Transverse colon (tissue), 4 donors: ENCODE measurements at regions not wholly inside any gene's neighbourhood (a gene's known extent, or its start where the extent isn't known, plus 50 kb on each side); places are given as distances from the start of the nearest gene placed in this dataset.

Source experiments
- DNase-seq: peaks from one replicate; pipeline ENCODE4 v3.0.0-alpha.2; 2019
- H3K27ac ChIP-seq, 4 donors: fragments of 200-600 bp; sonication (generic); 2 replicates each; pipeline ENCODE4 v1.5.1; 2016 to 2018; ENCODE audit warnings: inconsistent platforms in 4 of 4
- H3K27me3 ChIP-seq: fragments of 200-600 bp; sonication (generic); 2 replicates; pipeline ENCODE4 v1.5.1; 2017; ENCODE audit warnings: inconsistent platforms
- H3K36me3 ChIP-seq, 4 donors: fragments of 200-600 bp; sonication (generic); 2 replicates each; pipeline ENCODE4 v1.5.1; 2017 to 2019; ENCODE audit warnings: inconsistent platforms in 4 of 4
- H3K4me1 ChIP-seq, 4 donors: fragments of 200-600 bp; sonication (generic); 2 replicates each; pipeline ENCODE4 v1.5.1; 2017 to 2020; ENCODE audit warnings: inconsistent platforms in 4 of 4
- H3K4me3 ChIP-seq, 4 donors: fragments of 200-600 bp; sonication (generic); 1 replicate in 1 of 4; 2 replicates in 3 of 4; pipeline versions ENCODE4 v1.5.1 to v1.6.1; 2017 to 2019; ENCODE audit warnings: inconsistent platforms in 4 of 4
- H3K9me3 ChIP-seq, 2 donors: fragments of 200-600 bp; sonication (generic); 2 replicates each; pipeline ENCODE4 v1.5.1; 2017 to 2019; ENCODE audit warnings: inconsistent platforms in 2 of 2
- CTCF ChIP-seq, 5 experiments: fragments of 200-600 bp in 3 of 5; fragments of 450-650 bp in 2 of 5; sonication (generic) in 3 of 5; IDR thresholded peaks; 1 replicate in 2 of 5; 2 replicates in 3 of 5; pipeline ENCODE4 v1.5.1; 2016 to 2017; ENCODE audit warnings: antibody characterized with exemption in 5 of 5, inconsistent platforms in 3 of 5, mild to moderate bottlenecking in 2 of 5, moderate library complexity in 1 of 5
- EP300 ChIP-seq: sonication (generic); formaldehyde crosslinking; IDR thresholded peaks from one replicate; pipeline ENCODE4 v1.6.1; 2017; ENCODE audit warnings: antibody characterized with exemption, low read depth
- POLR2A ChIP-seq: fragments of 450-650 bp; IDR thresholded peaks from one replicate; pipeline ENCODE4 v1.6.1; 2016; ENCODE audit warnings: antibody characterized with exemption, mild to moderate bottlenecking, moderate library complexity
- POLR2AphosphoS5 ChIP-seq, 3 donors: sonication (generic); formaldehyde crosslinking; IDR thresholded peaks; one replicate each; pipeline ENCODE4 v1.6.1; 2016; ENCODE audit warnings: antibody characterized with exemption in 3 of 3
- WGBS, 2 donors: methylation state at CpG; one replicate each; pipeline ENCODE4 v1.1.5; 2018; ENCODE audit warnings: low coverage in 1 of 2; 5-methylcytosine and 5-hydroxymethylcytosine counted together
- in situ Hi-C, 4 donors: fragments of 200-750 bp; cut with MboI; loops; one replicate each; pipeline versions ENCODE4 v1.15.0 to v1.15.1; 2017; ENCODE audit warnings: low sequenced_read_pairs in 3 of 4, low pct_ligation_motif_present in 1 of 4, low pct_unique_long_range_greater_than_20kb in 1 of 4
- intact Hi-C: fragments of 100-400 bp; cut with DNase I; formaldehyde crosslinking; loops from one replicate; pipeline ENCODE4 v1.15.1; 2023; ENCODE audit warnings: low total_unique reads

GRCh38 chr1:42075179-42075578, 78.0 kb upstream of the GUCA2B start:
- Histone ChIP-seq H3K36me3 (no peaks in the 10 kb centered on the region), H3K4me1 (no peaks in the 10 kb centered on the region), H3K9me3 (peaks cover 0 to 13% of the 10 kb centered on the region in 2 donors), H3K27me3 (peaks cover 9% of the 10 kb centered on the region), H3K27ac (no peak overlapping the region), H3K4me3 (no peak overlapping the region)
- TF ChIP-seq EP300 = no peak
- TF ChIP-seq POLR2AphosphoS5 (IDR thresholded peaks at IDR 0.05) = no peak
- no peak for TF ChIP-seq CTCF (IDR thresholded peaks at IDR 0.05)
- no peak for TF ChIP-seq POLR2A
- intact Hi-C loops (no loop called here), in situ Hi-C loops (no loop called here)
- 88 to 93% methylated on average over 1 to 2 of the region's 2 CpGs for WGBS, 2 donors
- no peak for DNase-seq

GRCh38 chr1:42070996-42071395, 82.2 kb upstream of the GUCA2B start:
- WGBS, 2 donors = 91 to 100% methylated on average over 1 to 2 of the region's 2 CpGs
- intact Hi-C loops (no loop called here), in situ Hi-C loops (no loop called here)
- TF ChIP-seq EP300 (no peak), CTCF (IDR thresholded peaks at IDR 0.05) (no peak), POLR2AphosphoS5 (IDR thresholded peaks at IDR 0.05) (no peak), POLR2A (no peak)
- Histone ChIP-seq H3K9me3 (no peaks in the 10 kb centered on the region), H3K4me3 (no peak overlapping the region), H3K4me1 (no peaks in the 10 kb centered on the region), H3K27ac (no peak overlapping the region), H3K27me3 (peaks cover 9% of the 10 kb centered on the region), H3K36me3 (no peaks in the 10 kb centered on the region)
- DNase-seq = no peak

- DNase-seq = no peak
- Histone ChIP-seq H3K4me1 (no peaks in the 10 kb centered on the region), H3K36me3 (no peaks in the 10 kb centered on the region), H3K4me3 (no peak overlapping the region), H3K9me3 (peaks cover 7 to 11% of the 10 kb centered on the region in 2 donors), H3K27me3 (no peaks in the 10 kb centered on the region), H3K27ac (no peak overlapping the region)
- intact Hi-C loops = no loop called here
- WGBS, 2 donors = 93 to 96% methylated on average over 3 of the region's 3 CpGs
- in situ Hi-C loops = no loop called here
- TF ChIP-seq POLR2AphosphoS5 (IDR thresholded peaks at IDR 0.05) = no peak
- no peak for TF ChIP-seq POLR2A
- no peak for TF ChIP-seq EP300
- no peak for TF ChIP-seq CTCF (IDR thresholded peaks at IDR 0.05)
Measured at GRCh38 chr1:42057800-42058199, 95.4 kb upstream of the GUCA2B start.

DNA sequence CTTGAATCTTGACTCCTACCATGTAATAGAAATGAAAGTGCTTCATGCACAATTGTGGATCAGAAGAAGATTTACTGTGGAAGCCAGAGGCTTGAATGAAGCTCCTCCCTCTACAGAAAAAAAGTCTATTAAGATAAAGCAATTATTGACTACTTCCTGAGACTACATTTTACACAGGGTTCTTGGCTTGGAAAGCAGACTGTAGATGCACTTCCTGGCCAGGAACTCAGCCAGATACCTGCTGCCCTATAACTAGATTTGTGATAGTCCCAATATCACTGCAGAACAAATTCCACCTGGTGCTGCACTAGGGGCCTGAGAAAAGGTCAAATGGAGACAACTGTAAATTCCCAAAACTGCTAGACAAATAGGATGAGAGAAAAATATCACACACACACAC, 96.8 kb upstream of the GUCA2B start:
- Histone ChIP-seq H3K27me3 (no peaks in the 10 kb centered on the region), H3K36me3 (no peaks in the 10 kb centered on the region), H3K4me3 (no peak overlapping the region), H3K27ac (no peak overlapping the region), H3K4me1 (no peaks in the 10 kb centered on the region), H3K9me3 (peaks cover 7 to 11% of the 10 kb centered on the region in 2 donors)
- DNase-seq = no peak
- intact Hi-C loops (no loop called here), in situ Hi-C loops (no loop called here)
- TF ChIP-seq CTCF (IDR thresholded peaks at IDR 0.05) (no peak), POLR2A (no peak), EP300 (no peak), POLR2AphosphoS5 (IDR thresholded peaks at IDR 0.05) (no peak)
